Calu3 (cell line): ENCODE measurements at regions not wholly inside any gene's neighbourhood (a gene's known extent, or its start where the extent isn't known, plus 50 kb on each side); places are given as distances from the start of the nearest gene placed in this dataset.

Source experiments
- BruUV-seq: library from RNA; stranded (reverse); fragments of 400-500 nt; replicated peaks from 2 replicates; lab custom pipeline; 2021; lab: Mats Ljungman, UMichigan
- CTCF ChIA-PET: fragments of 300-600 bp; sonication (Branson Sonifier 250); formaldehyde crosslinking; loops from one replicate; lab custom pipeline; 2022; ENCODE audit warnings: antibody characterized with exemption; lab: Charles Lee
- DNase-seq: peaks from one replicate; pipeline ENCODE4 v3.0.0; 2022
- H3K27ac Mint-ChIP-seq: one replicate; pipeline ENCODE4 v1.8.0; 2022; ENCODE audit warnings: mixed read lengths; ENCODE audit not compliant: unreplicated experiment
- H3K27me3 Mint-ChIP-seq: one replicate; pipeline ENCODE4 v1.8.0; 2022; ENCODE audit warnings: mixed read lengths; ENCODE audit not compliant: unreplicated experiment
- H3K36me3 Mint-ChIP-seq: one replicate; pipeline ENCODE4 v1.8.0; 2022; ENCODE audit warnings: mild to moderate bottlenecking, moderate library complexity, mixed read lengths; ENCODE audit not compliant: insufficient read depth, unreplicated experiment
- H3K4me1 Mint-ChIP-seq: one replicate; pipeline ENCODE4 v1.8.0; 2022; ENCODE audit warnings: mild to moderate bottlenecking, low read depth, mixed read lengths; ENCODE audit not compliant: unreplicated experiment
- H3K4me3 Mint-ChIP-seq: one replicate; pipeline ENCODE4 v1.8.0; 2022; ENCODE audit warnings: mild to moderate bottlenecking, low read depth, moderate library complexity, mixed read lengths; ENCODE audit not compliant: unreplicated experiment
- H3K9me3 Mint-ChIP-seq: one replicate; pipeline ENCODE4 v1.8.0; 2022; ENCODE audit warnings: low read depth, mixed read lengths; ENCODE audit not compliant: unreplicated experiment
- intact Hi-C: fragments of 100-400 bp; cut with micrococcal nuclease; formaldehyde crosslinking; loops from one replicate; pipeline ENCODE4 v1.10.0; 2022; ENCODE audit not compliant: unreplicated experiment
- TF ChIP-seq, protein P1 (sequence below): fragments of 200-600 bp; IDR thresholded peaks from one replicate; pipeline ENCODE4 v1.8.0; 2022; ENCODE audit warnings: antibody characterized with exemption; ENCODE audit not compliant: unreplicated experiment

DNA sequence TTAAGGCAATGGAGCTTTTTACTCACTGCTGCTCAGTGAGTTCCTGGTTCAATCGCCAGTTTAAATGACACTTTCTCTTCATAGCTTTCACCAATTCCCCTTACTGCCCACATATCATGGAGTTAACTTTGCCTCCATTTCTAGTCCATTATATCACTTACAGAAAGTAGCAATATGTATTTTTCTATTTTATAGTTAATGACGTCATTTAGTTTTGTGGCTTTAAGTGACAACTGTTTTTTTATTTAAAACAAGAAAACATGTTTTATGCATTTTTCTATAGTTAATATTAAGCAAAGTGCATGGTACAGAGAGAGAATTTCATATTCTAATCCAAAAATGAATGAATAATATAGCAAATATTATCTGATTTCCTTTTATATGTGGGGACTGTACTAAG lies 363.3 kb downstream of the CDC14C start:
- Mint-ChIP-seq H3K27ac (no peak overlapping the region), H3K27me3 (no peaks in the 10 kb centered on the region), H3K4me3 (no peak overlapping the region), H3K9me3 (peaks cover 12% of the 10 kb centered on the region), H3K4me1 (no peaks in the 10 kb centered on the region), H3K36me3 (no peaks in the 10 kb centered on the region)
- no peak for DNase-seq
- CTCF ChIA-PET, result interaction anchor here (0.5 kb wide), 1 partner anchor 1426 kb away, joined by 3 read pairs; no protein-coding TSS in a partner anchor
- TF ChIP-seq, protein P1, sequence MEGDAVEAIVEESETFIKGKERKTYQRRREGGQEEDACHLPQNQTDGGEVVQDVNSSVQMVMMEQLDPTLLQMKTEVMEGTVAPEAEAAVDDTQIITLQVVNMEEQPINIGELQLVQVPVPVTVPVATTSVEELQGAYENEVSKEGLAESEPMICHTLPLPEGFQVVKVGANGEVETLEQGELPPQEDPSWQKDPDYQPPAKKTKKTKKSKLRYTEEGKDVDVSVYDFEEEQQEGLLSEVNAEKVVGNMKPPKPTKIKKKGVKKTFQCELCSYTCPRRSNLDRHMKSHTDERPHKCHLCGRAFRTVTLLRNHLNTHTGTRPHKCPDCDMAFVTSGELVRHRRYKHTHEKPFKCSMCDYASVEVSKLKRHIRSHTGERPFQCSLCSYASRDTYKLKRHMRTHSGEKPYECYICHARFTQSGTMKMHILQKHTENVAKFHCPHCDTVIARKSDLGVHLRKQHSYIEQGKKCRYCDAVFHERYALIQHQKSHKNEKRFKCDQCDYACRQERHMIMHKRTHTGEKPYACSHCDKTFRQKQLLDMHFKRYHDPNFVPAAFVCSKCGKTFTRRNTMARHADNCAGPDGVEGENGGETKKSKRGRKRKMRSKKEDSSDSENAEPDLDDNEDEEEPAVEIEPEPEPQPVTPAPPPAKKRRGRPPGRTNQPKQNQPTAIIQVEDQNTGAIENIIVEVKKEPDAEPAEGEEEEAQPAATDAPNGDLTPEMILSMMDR, result no peak
- BruUV-seq, result no TSS peak
- intact Hi-C loops, result no loop called here

GRCh38 chr7:49294611-49295010 lies 370.3 kb downstream of the CDC14C start:
- DNase-seq, result no peak
- TF ChIP-seq, protein P1, result no peak
- H3K4me3 Mint-ChIP-seq, result no peak overlapping the region

DNA sequence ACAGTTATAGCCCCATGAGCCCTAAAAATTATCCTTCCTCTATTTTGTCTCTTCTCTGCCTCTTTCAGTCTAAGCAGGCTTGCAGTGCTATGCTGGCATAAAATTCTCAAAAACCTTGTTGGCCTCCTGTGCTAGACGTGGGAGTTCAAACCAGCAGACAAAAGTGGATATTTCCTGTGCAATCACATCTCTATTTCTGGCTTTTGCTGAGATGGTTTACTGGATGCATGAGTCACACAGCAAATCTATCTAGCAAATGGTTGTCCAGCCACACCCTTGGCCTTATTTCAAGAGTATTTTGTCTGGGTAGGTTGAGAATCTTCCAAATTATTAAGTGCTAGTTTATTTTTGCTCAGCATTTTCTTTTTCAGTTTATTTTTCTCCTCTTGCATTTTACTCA lies 370.8 kb downstream of the CDC14C start:
- H3K27ac Mint-ChIP-seq, result no peak overlapping the region
- TF ChIP-seq, protein P1, result no peak
- CTCF ChIA-PET, result no interaction called here
- no peak for DNase-seq
- H3K27me3 Mint-ChIP-seq, result no peaks in the 10 kb centered on the region
- BruUV-seq, result no TSS peak
- H3K9me3 Mint-ChIP-seq, result peaks cover 6% of the 10 kb centered on the region
- no peaks in the 10 kb centered on the region for H3K36me3 Mint-ChIP-seq
- H3K4me3 Mint-ChIP-seq, result no peak overlapping the region
- no peaks in the 10 kb centered on the region for H3K4me1 Mint-ChIP-seq
- intact Hi-C loops, result no loop called here

More at GRCh38 chr7:49294611-49295010, 370.3 kb downstream of the CDC14C start:
- BruUV-seq, result no TSS peak
- Mint-ChIP-seq H3K27ac (no peak overlapping the region), H3K4me1 (no peaks in the 10 kb centered on the region), H3K27me3 (no peaks in the 10 kb centered on the region), H3K36me3 (no peaks in the 10 kb centered on the region), H3K9me3 (peaks cover 6% of the 10 kb centered on the region)
- CTCF ChIA-PET, result no interaction called here
- intact Hi-C loops, result no loop called here

GRCh38 chr7:49297958-49298357 lies 373.6 kb downstream of the CDC14C start:
- Mint-ChIP-seq H3K27me3 (no peaks in the 10 kb centered on the region), H3K9me3 (peaks cover 12% of the 10 kb centered on the region), H3K27ac (no peak overlapping the region), H3K36me3 (no peaks in the 10 kb centered on the region), H3K4me3 (no peak overlapping the region), H3K4me1 (no peaks in the 10 kb centered on the region)
- CTCF ChIA-PET, result no interaction called here
- no TSS peak for BruUV-seq
- intact Hi-C loops, result no loop called here
- TF ChIP-seq, protein P1, result no peak
- no peak for DNase-seq
